ENCODE measurements at regions not wholly inside any gene's neighbourhood (a gene's known extent, or its start where the extent isn't known, plus 50 kb on each side); places are given as distances from the start of the nearest gene placed in this dataset.

DNA sequence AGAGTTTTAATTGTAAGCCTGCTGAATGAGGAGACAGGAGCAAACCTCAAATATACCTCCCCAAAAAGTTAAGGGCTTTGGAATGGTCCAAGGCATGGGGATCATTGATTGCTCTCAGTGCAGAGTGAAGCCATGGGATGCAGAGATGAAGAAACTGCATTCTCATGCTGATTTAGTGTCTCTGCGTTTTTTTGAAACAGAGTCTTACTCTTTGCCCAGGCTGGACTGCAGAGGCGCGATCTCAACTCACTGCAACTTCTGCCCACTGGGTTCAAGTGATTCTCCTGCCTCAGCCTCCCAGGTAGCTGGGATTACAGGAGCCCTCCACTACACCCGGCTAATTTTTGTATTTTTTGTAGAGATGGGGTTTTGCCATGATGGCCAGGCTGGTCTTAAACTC lies 99.3 kb upstream of the ETV3 start:
- POLR2A ChIA-PET: no interaction called here
- H3K9me3 ChIP-seq (ENCODE audit: control insufficient read depth in 1 of 2, insufficient read depth in 1 of 2, low read length in 2 of 2): no peaks in the 10 kb centered on the region
- no peaks in the 10 kb centered on the region for H3K9me3 Mint-ChIP-seq
- H3K4me3 Mint-ChIP-seq: no peak overlapping the region
- no peak overlapping the region for H3K27ac Mint-ChIP-seq
- no peaks in the 10 kb centered on the region for H3K4me1 Mint-ChIP-seq (ENCODE audit: low read depth)
- H3K36me3 ChIP-seq (ENCODE audit: insufficient read depth, low read length): no peaks in the 10 kb centered on the region
- H3K4me1 ChIP-seq (ENCODE audit: insufficient read depth, low read length): no peaks in the 10 kb centered on the region
- DNase-seq (no peak), ATAC-seq (ENCODE audit: poor library complexity) (no peak)
- intact Hi-C loops (cut with DNase I, micrococcal nuclease): no loop called here
- peaks cover 13% of the 10 kb centered on the region for H3K27me3 Mint-ChIP-seq
- no peaks in the 10 kb centered on the region for H3K36me3 Mint-ChIP-seq (ENCODE audit: low read depth)
- CTCF ChIA-PET: no interaction called here
- no peak overlapping the region for H3K4me3 ChIP-seq (ENCODE audit: low read length)
- H3K27ac ChIP-seq (ENCODE audit: low read depth in 1 of 2, low read length in 2 of 2): no peak overlapping the region
- H3K27me3 ChIP-seq (ENCODE audit: control insufficient read depth in 1 of 2, insufficient read depth in 2 of 2, low read length in 2 of 2): peaks cover 5 to 7% of the 10 kb centered on the region in 2 experiments
- TF ChIP-seq CTCF (IDR thresholded peaks at IDR 0.05): no peak

- no peaks in the 10 kb centered on the region for H3K36me3 ChIP-seq (ENCODE audit: insufficient read depth, low read length)
- H3K4me3 Mint-ChIP-seq: no peak overlapping the region
- no peaks in the 10 kb centered on the region for H3K4me1 Mint-ChIP-seq (ENCODE audit: low read depth)
- H3K9me3 Mint-ChIP-seq: no peaks in the 10 kb centered on the region
- ChIA-PET POLR2A (no interaction called here), CTCF (no interaction called here)
- TF ChIP-seq CTCF (IDR thresholded peaks at IDR 0.05): no peak
- peaks cover 13% of the 10 kb centered on the region for H3K27me3 Mint-ChIP-seq
- H3K27ac ChIP-seq (ENCODE audit: low read depth in 1 of 2, low read length in 2 of 2): no peak overlapping the region
- H3K36me3 Mint-ChIP-seq (ENCODE audit: low read depth): no peaks in the 10 kb centered on the region
- ATAC-seq (ENCODE audit: poor library complexity) (no peak), DNase-seq (no peak)
- no peaks in the 10 kb centered on the region for H3K9me3 ChIP-seq (ENCODE audit: control insufficient read depth in 1 of 2, insufficient read depth in 1 of 2, low read length in 2 of 2)
- peaks cover 5 to 7% of the 10 kb centered on the region in 2 experiments for H3K27me3 ChIP-seq (ENCODE audit: control insufficient read depth in 1 of 2, insufficient read depth in 2 of 2, low read length in 2 of 2)
- intact Hi-C loops (cut with DNase I, micrococcal nuclease): no loop called here
- no peaks in the 10 kb centered on the region for H3K4me1 ChIP-seq (ENCODE audit: insufficient read depth, low read length)
- H3K4me3 ChIP-seq (ENCODE audit: low read length): no peak overlapping the region
- no peak overlapping the region for H3K27ac Mint-ChIP-seq
These were observed 97.9 kb upstream of the ETV3 start for GRCh38 chr1:157236072-157236471.

DNA sequence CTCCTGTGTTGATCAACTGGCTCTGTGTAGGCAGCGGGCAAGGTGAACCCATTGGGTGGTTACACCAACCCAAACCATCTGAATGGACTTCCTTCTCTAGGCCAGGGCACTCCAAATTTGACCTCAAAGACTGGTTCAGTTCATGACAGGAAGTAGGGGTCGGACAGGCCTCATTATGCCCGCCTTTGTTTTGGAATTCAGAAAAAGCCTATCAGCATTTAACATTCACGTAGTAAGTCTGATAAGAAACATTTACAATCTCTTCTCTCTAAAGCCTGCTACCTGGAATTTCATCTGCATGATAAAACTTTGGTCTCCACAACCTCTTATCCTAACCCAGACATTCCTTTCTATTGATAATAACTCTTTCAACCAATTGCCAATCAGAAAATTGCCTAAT lies 97.1 kb upstream of the ETV3 start:
- no peaks in the 10 kb centered on the region for H3K36me3 ChIP-seq (ENCODE audit: insufficient read depth, low read length)
- Mint-ChIP-seq H3K27ac (no peak overlapping the region), H3K9me3 (no peaks in the 10 kb centered on the region), H3K4me1 (ENCODE audit: low read depth) (no peaks in the 10 kb centered on the region), H3K36me3 (ENCODE audit: low read depth) (no peaks in the 10 kb centered on the region), H3K27me3 (peaks cover 17% of the 10 kb centered on the region), H3K4me3 (no peak overlapping the region)
- H3K4me3 ChIP-seq (ENCODE audit: low read length): no peak overlapping the region
- TF ChIP-seq CTCF (IDR thresholded peaks at IDR 0.05): no peak
- no peaks in the 10 kb centered on the region for H3K9me3 ChIP-seq (ENCODE audit: control insufficient read depth in 1 of 2, insufficient read depth in 1 of 2, low read length in 2 of 2)
- DNase-seq (no peak), ATAC-seq (ENCODE audit: poor library complexity) (no peak)
- intact Hi-C loops (cut with DNase I, micrococcal nuclease): no loop called here
- POLR2A ChIA-PET: no interaction called here
- peaks cover 5 to 7% of the 10 kb centered on the region in 2 experiments for H3K27me3 ChIP-seq (ENCODE audit: control insufficient read depth in 1 of 2, insufficient read depth in 2 of 2, low read length in 2 of 2)
- CTCF ChIA-PET: no interaction called here
- no peak overlapping the region for H3K27ac ChIP-seq (ENCODE audit: low read depth in 1 of 2, low read length in 2 of 2)
- no peaks in the 10 kb centered on the region for H3K4me1 ChIP-seq (ENCODE audit: insufficient read depth, low read length)
